Inferior parietal cortex (tissue), 1 donor: ENCODE measurements at regions not wholly inside any gene's neighbourhood (a gene's known extent, or its start where the extent isn't known, plus 50 kb on each side); places are given as distances from the start of the nearest gene placed in this dataset.
"Not testable (repeated sequence)": the region's sequence is repeated elsewhere in the genome, so short reads cannot be mapped to it uniquely, and the experiment has no call there.

Experiments used
- DNase-seq: peaks from one replicate; pipeline ENCODE4 v3.0.0-alpha.2; 2016; ENCODE audit errors: extremely low spot score

DNA sequence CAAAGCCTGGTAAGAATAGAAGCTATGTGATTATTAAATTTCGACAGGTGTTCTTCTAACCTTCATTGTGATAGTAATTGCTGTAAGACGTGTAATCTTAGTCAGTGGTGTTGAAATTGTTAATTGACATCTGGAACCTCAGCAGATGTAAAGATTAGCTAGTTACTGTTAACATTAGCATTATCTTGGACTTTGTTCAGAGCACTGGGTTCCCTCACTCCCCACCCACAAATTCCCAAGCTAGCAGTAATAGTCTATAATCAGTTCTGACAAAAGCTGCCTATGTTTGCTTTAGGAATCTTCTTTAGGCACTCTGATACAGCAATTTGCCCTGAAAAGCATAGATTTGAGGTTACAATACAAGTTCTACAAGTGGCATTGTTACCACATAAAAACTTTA is 233.7 kb downstream of the EN1 start:
- no peak for DNase-seq

DNA sequence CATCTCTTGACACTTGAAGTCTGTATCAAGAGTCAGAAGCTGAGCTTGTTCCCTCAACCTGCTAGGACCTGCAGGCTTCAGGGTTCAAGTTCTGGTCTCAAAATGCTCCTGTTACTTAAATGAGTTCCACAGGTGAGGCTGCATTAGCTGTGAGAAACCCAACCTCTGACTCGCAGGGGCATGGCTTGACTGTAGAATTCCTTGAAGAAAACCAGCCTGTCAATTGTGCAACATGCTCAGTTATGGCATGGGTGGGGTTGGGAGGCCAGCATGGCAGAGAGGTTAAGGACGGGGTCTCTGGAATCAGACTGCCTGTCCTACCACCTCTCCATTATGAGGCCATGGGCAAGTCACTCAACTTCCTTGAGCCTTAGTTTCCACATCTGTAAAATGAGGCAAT is 235.8 kb downstream of the EN1 start:
- no peak for DNase-seq

DNA sequence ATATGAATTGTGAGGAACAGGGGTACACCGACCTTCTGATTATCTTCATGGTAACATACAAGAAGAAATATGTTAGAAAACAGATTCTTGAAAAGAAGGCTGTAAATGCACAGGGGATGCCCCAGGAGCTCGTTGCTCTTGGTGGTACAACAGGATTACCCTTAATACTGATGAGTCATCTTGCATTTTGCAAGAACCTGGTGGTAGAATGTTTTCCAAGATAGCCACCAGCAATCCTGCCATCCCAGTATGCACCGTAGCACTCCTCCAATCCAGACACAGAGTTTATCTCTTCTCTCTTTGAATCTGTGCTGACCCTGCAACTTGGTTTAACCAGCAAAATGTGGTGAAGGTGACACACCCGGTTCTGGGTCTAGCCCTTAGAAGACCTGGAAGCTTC is 238.3 kb downstream of the EN1 start:
- no peak for DNase-seq

DNA sequence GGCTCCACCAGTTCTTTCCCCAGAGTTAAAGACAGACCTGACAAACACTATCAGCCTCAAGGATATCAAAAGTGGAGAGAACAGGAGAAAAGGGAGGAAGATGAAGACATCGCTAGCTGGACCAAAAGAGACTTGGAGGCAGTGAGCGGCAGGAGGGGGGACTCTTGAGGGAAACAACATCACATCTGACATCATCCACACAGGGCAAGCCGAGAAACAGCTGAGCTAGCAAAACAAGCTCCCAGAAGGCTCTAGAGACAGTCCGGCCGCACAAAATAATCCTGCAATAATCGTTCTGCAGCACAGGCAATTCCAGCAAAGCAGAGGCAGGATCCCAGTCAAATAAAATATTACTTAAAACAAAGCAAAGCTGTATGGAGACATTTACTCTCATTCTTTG is 239.8 kb downstream of the EN1 start:
- no peak for DNase-seq

DNA sequence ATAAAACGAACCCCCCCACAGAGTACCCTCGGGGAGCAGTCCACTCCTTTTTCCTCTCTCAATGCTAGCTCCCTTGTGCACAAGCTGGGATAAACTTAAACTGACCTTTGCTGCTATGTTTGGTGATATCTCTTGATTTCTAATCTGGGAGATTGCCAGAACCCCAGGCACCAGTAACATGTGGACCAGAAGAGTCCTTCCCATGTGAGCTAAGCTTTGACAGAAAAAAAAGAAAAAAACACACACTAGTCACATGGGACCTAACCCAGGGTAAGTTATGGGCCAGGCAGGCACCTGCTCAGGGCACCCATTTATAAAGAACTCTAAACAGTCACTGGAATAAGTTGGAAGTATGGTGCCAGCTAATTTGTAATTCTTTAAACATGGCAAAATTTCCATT is 242.6 kb downstream of the EN1 start:
- DNase-seq, result no peak

DNA sequence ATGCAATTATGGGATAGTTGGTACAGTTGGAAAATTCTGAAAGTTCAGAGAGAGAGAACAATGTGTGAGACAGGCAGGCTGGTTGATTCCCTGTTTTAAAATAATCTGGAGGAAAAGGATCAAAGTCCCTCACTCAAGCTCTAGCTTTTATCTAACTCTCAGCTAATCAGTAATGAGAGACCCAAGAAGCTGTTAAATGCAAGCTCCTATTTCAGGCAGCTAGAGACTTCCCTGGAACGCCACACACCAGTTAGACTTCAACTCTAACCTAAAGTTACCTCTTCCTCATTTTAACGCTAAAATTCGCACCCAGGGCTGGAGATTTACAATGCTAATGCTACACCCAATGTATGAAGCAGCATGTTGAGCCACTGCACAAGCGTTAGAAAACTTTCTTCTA is 243.1 kb downstream of the EN1 start:
- DNase-seq, result no peak

DNA sequence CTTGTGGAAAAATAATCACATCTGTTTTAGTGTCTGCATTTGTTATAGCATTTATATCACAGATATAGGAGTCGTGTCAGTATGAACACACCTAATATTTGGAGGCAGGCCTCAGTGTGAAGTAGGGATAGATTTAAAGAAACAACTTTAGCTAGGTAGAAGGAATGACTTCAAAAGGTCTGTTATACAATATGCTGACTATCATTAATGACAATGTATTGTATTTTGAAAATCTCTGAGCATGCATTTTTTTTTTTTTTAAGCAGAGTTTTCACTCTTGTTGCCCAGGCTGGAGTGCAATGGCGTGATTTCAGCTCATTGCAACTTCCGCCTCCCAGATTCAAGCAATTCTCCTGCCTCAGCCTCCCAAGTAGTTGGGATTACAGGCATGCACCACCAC is 248.3 kb downstream of the EN1 start:
- no peak for DNase-seq

DNA sequence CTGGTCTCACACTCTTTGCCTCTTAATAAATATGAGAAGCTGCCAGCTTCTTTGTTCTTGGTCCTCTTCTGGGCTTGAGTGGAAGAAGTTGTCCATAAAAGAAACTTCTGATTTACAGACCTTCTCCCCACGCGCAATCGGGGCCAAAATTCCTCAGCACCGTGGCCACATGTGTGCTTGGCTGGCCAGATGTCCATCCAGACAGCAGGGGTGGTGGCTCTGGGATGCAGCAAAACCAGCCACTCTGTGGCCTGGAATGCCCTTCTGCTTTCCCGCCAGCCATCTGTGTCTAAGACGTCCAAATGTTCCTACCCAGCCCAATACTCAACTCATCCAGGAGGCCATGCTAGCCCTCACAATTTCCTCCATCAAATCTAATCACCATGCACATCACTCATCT is 250.8 kb downstream of the EN1 start:
- DNase-seq, result no peak

DNA sequence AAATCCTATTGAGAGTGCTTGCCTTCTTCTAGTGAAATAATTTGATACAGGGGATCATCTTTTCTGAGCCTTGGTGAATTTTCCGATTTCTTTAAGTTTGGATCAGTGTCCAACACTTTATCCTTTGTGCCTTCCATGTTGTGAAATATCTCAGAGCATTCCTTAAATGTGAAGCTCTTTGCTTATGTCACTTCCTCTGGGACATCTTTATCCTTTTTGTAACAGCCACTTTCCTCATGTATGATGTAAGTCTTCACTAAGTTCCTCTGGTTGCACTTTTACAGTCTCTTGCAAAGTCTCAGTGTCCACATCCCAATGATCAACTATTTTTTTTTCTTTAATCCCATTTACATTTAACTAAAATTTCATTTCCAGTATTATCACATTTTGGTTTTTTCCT is 254.2 kb downstream of the EN1 start:
- no peak for DNase-seq

DNA sequence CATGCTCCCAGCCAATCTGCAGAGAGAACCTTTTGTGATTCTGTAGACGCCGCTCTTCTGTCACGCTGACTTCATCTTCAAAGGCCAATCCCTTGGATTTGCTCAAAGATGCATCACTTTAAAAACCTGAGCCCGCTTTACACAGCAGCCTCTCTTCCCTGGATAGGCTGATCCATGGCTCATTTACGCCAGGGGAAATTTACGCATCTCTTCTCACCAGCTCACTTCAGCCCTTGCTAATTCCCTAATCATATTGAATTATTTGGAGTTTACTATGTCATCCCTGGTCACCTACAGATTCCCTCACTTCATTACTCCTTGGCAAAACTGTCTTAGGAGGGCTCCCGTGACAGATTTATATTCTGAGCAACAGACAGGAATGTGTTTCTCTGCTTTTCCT is 256.2 kb downstream of the EN1 start:
- no peak for DNase-seq

DNA sequence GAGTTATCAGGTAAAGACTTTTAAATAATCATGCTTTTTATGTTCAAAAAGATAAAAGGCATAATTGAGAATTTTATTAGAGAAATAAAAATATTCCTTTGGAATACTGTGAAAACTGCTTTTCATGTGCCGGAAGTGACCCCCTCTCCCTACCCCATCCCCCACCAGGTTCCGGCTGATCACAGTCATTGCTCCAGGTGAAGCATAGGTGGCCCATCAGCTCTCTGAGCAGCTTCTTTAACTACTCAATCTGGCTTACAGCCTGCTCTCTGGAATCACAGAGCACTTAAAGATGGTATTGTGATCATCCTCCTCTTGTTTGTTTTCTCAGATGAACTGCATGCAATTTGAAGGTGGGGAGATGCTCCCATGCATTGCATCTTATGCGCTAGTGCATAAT is 257.7 kb downstream of the EN1 start:
- DNase-seq, result no peak

DNA sequence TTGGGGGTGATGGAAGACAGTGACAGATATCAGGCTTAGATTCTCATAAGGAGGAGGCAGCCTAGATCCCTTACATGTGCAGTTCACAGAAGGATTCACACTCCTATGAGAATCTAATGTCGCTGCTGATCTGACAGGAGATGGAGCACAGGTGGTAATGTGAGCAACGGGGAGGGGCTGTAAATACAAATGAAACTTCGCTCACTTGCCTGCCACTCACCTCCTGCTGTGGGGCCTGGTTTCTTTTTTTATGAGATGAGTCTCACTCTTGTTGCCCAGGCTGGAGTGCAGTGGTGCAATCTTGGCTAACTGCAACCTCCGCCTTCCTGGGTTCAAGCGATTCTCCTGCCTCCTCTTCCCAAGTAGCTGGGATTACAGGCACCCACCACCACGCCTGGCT is 258.6 kb downstream of the EN1 start:
- DNase-seq, result no peak

DNA sequence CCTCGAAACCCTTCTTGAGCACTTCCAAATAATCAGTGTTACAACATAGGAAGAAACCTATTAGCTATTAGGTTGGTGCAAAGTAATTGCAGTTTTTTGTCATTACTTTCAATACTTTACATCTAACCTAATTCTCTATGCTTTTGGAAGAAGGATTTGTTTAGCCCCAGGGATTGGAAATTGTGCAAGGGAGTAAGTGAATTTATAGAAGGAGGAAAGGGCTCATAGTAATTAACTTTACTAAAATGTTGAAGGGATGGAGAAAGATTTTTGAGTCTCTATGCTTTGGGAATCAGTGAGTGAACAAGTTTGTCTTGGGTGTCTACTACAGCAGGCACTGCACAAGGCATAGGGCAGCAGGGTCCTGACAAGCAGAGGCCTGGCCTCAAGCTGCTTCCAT is 261.1 kb downstream of the EN1 start:
- DNase-seq, result no peak

DNA sequence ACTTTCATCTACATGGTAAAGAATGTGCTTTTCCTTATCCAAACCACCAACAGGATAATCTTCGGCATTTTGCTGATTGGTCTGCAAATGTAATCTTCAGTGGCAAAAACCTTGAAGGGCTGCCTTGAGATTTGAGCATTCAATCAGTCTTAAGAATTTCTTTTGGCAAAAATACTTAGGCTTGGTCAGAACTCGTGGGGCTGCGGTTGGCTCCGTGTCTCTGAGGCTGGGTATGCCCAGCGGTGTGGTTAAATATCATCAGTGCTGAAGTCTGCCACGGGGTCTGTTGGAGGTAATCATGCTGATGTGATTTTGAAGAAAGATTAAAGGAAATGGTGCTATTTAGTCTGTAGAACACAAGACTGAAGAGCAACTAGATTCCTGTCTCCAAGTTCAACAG is 262.6 kb downstream of the EN1 start:
- no peak for DNase-seq

DNA sequence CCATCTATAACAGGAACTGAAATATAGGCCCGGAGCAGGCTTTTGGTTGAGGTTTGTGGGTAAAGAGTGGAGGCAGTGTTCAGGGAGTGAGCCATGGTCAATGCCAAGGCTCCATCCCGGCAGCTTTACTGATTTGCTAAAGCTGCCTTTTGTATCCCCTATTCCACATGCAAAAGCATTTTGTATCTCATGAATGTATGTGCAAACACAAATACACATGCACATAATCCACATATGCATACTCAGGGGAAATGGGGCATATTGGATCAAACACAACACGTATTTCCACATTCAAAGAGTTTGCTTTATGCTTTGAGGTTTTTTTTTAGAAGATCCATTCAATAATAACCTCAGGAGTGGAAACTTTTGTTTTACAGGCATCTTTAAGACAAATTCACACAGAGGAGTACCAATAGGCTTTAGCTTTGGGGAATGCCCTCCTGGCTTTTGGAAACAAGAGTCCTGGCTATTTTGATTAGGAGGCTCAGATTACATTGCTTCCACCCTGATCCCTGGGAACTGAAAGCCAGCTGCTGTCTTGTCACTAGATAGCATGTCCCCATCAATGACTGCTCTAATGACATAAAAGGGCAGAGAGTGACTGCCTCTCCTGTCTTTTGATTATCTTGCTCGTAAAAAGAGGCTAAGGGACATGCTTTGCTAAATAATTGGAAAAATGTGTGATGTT is 263.2 kb downstream of the EN1 start:
- DNase-seq, result no peak

DNA sequence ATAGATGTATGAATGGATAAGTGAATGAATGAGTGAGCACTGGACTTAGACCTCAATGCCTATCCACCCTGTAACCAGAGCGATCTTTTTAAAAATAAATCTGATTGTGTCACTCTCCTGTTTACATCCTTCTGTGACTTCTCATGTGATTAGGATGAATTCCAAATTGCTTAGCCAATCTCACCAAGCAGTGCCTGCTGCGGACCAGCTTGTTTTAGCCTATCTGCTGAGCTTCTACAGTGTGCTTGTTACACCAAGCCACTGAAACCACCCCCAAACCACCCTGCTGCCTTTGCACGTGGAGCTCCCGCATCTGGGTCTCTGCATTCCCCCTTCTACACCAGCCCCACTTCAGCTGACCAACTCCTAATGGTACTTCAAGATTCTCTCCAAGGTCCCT is 265.4 kb downstream of the EN1 start:
- DNase-seq, result no peak

DNA sequence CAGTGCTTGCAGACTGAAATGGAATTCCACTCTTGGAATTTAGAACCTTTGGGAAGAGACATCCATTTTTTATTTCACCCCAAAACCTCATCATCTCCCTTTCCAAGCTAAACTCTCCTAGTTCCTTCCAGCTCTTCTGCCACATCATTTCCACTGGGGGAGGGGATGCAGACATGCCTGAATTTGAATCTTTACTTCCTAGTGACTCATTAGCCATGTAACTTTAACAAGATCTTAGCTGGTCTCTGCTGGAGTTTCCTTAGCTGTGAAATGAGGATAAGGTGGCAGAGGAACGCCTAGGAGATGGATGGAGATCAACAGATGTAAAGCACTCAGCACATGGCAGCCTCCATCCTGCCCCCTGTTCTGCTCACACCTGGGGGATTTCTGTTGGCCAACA is 266.8 kb downstream of the EN1 start:
- DNase-seq, result no peak

DNA sequence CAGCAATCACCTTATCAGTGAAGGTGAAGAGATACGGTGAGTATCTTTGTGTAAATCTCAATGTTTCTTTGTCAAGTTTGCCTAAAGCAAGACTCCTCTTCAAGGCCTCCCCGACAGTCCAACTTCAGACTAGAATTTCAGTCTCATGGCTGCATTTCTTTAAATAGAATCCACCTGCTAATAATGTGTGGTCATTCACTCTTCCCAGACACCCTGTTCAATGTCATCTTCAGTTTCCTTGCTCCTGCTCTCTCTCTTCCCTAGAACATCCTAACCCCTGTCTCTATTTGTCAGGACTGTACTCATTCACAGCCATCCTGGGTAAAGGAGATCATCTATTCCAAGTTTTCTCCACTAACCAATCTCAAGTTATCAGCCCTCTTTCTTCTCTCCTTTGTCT is 267.3 kb downstream of the EN1 start:
- no peak for DNase-seq

DNA sequence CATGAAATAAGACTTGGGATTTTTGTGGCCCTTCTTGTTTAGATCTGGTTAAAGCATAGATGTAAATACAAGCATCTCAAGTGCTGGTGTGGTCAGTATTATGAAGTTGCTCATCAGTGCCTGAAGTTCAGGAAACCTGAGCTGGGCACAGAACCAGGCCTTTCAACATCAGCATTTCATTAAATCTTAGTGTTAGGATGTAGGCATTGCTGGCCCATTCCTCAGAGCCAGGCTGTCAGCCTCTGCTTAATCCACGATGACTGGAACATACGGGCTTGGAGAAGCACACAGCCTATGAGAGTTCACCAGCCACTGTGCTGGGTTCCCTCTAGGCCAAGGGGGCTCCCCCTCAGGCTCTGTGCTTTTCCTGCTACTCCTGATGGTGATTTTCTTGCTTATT is 270.2 kb downstream of the EN1 start:
- no peak for DNase-seq

DNA sequence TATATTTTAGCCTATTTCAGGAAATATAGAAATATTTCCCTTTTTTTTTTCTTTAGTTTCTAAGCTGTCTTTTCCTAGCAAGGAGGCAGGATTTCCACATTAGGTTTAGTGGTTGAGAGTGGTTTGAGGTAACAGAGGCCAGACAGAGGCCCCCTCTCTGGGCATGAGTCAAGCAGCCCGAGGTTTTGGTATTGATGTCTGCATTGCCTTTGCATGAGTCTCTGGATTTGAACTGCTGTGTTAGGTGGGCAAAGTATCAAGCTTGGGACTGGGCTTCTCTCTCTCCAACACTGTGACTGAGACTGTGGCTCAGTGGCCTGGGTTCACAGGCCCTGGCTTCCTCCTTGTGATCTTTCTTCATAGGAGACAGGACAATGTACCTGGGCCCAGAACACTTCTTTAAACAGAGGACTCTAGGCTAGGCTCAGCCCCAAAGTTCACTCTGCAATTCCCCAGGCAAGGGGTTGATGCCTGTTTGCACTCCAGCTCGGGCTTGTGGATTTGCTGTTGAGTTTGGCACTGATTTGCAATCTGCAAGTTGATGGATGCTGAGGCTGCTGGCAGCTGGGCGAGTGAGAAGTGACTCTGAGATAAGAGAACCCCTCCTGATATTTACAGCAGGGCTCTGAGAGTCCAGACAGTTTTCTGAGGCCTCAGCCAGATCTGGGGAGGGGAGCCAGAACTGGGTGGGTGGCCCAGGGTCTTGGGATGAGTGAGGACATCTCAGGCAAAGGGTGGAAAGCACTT is 271.2 kb downstream of the EN1 start:
- no peak for DNase-seq

DNA sequence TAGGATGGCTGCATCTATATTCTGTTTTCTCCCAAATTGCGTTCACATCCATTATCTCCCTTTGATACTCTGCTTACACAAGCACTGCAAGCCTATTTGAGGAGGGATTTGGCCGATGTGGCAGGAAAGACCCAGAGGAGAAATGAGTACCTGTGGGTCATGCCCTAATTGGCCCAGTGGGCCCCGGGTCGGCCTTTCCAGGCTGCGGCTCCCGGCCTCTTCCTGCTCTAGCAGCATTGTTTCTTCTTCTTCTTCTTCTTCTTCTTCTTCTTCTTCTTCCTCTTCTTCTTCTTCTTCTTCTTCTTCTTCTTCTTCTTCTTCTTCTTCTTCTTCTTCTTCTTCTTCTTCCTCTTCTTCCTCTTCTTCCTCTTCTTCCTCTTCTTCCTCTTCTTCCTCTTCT is 275.1 kb downstream of the EN1 start:
- DNase-seq, result not testable (repeated sequence)

DNA sequence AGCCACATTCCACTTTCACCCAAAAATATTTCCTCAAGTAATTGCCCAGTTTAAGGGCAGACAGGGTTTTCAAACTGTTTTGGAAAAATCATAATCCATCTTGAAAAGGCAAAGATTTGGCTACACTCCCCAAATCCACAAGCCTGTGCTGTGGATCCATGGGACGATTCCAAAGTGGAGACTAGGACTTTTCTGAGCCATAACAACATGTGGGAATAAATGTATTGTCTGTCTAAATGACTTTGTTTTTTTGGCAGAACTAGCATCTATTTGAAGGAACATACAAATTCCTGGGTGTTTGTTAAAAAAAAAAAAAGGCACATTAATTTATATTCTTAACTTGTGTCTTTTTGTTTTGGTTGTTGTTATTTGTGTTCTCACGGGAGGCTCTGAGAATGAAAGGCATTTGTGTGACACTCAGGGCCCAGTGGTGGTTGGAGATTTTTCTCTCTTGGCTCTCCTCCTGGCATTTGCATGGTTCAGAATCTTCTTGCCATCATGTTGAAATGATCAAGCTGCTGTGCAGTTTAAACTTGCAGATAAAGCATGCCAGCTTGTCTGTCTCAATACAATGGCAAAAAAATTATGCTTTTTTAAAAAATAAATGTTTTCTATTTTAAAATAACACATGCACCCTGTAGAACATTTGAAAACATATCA is 277.4 kb downstream of the EN1 start:
- DNase-seq, result no peak

DNA sequence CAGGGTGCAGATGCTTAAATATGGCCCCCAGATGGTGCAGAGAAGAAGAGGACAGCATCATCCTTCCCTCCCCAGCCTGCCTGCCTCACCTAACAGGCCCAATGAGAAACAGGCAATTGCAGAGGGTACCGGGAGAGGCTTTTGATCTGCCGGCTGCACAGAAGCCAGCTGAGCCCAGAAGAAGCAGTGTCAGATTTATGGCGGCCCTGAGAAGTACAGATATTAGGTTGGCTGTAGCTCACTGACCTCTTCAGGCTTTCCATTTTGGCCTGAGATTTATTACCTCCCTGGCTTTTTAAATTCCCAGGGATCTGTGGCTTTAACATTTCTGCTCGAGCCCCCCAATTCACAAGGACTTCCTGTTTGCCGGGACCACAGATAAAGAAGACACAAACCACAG is 278.7 kb downstream of the EN1 start:
- DNase-seq, result no peak
